Panc1 (cell line): ENCODE measurements at regions not wholly inside any gene's neighbourhood (a gene's known extent, or its start where the extent isn't known, plus 50 kb on each side); places are given as distances from the start of the nearest gene placed in this dataset.

Experiments used
- CTCF ChIP-seq: fragments of 450-650 bp; IDR thresholded peaks from 2 replicates; pipeline ENCODE4 v1.5.1; 2017; ENCODE audit warnings: mild to moderate bottlenecking
- POLR2AphosphoS5 ChIP-seq: IDR thresholded peaks from 2 replicates; pipeline ENCODE4 v1.6.1; 2012; ENCODE audit warnings: mild to moderate bottlenecking, low read depth, low read length, moderate library complexity

GRCh38 chr1:30809514-30810263 lies 52.1 kb upstream of the LAPTM5 start:
- TF ChIP-seq CTCF (no peak), POLR2AphosphoS5 (no peak)
